Subcutaneous abdominal adipose tissue (tissue), 5 donors: ENCODE measurements at regions not wholly inside any gene's neighbourhood (a gene's known extent, or its start where the extent isn't known, plus 50 kb on each side); places are given as distances from the start of the nearest gene placed in this dataset.
"Not testable (repeated sequence)": the region's sequence is repeated elsewhere in the genome, so short reads cannot be mapped to it uniquely, and the experiment has no call there.

ENCODE experiments used
- H3K27ac ChIP-seq: one replicate; pipeline ENCODE4 v1.7.0; 2013; ENCODE audit warnings: low read depth, mild to moderate bottlenecking, inconsistent platforms, low read length, moderate library complexity
- H3K27me3 ChIP-seq, 5 donors: one replicate each; pipeline ENCODE4 v1.7.0; 2013; ENCODE audit warnings: low read length in 5 of 5, inconsistent platforms in 1 of 5; ENCODE audit not compliant: control insufficient read depth in 5 of 5, insufficient read depth in 4 of 5
- H3K36me3 ChIP-seq, 5 donors: one replicate each; pipeline ENCODE4 v1.7.0; 2013; ENCODE audit warnings: low read length in 5 of 5; ENCODE audit not compliant: control insufficient read depth in 5 of 5, insufficient read depth in 5 of 5
- H3K4me1 ChIP-seq, 5 donors: one replicate each; pipeline ENCODE4 v1.7.0; 2013; ENCODE audit warnings: low read length in 5 of 5, mild to moderate bottlenecking in 3 of 5, moderate library complexity in 1 of 5; ENCODE audit not compliant: control insufficient read depth in 5 of 5, insufficient read depth in 5 of 5
- H3K4me3 ChIP-seq, 5 donors: one replicate each; pipeline ENCODE4 v1.7.0; 2013; ENCODE audit warnings: low read length in 5 of 5, low read depth in 1 of 5
- H3K9ac ChIP-seq, 5 donors: one replicate each; pipeline ENCODE4 v1.7.0; 2013; ENCODE audit warnings: low read length in 5 of 5, mild to moderate bottlenecking in 4 of 5, moderate library complexity in 3 of 5
- H3K9me3 ChIP-seq, 5 donors: one replicate each; pipeline ENCODE4 v1.7.0; 2013; ENCODE audit warnings: low read length in 5 of 5; ENCODE audit not compliant: control insufficient read depth in 5 of 5
- donor health status: healthy.
- donor health status: healthy.
- donor health status: healthy.
- donor health status: healthy.
- donor health status: healthy.

DNA sequence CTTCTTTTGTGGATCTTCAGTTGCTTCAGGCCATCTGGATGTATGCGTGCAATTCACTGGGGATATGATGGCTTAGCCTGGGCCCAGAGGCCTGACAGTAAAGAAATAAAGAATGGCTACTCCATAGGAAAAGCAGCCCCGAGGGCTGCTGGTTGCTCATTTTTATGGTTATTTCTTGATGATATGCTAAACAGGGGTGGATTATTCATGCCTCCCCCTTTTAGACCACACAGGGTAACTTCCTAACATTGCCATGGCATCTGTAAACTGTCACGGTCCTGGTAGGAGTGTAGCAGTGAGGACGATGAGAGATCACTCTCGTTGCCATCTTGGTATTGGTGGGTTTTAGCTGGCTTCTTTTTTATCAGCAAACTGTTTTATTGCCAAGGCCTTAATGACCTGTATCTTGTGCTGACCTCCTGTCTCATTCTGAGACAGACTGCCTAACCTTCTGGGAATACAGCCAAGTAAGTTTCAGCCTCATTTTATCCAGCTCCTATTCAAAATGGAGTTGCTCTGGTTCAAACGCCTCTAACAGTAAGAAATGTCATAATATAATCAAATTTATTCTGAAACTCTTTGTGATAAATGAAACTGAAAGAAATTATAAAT is 60.5 kb downstream of the DSEL start:
- no peak overlapping the region for H3K9ac ChIP-seq
- no peaks in the 10 kb centered on the region for H3K27me3 ChIP-seq

DNA sequence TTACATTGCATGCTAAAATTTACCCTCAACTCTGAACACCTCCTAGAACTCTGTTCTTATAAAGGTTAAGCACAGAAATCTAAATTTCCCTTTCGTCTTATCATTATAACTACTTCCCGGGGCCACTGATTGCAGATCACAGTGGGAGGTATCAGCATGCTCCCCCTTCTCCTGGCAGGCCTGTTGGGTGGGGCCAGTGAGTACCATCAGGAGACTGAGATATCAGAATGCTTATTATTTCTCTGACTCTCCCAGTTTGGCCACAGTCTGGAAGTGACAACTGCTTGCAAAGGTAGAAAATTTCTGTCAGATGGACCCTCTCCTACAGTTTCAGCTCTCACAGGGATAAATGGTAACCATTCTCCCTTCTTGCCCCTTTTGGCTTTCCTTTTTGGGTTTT is 62.6 kb downstream of the DSEL start:
- H3K4me1 ChIP-seq, result peaks cover 0 to 5% (median 0%) of the 10 kb centered on the region in 5 donors
- H3K4me3 ChIP-seq, result no peak overlapping the region
- no peaks in the 10 kb centered on the region for H3K27me3 ChIP-seq
- no peaks in the 10 kb centered on the region for H3K36me3 ChIP-seq
- H3K9me3 ChIP-seq, result no peaks in the 10 kb centered on the region
- no peak overlapping the region for H3K27ac ChIP-seq
- H3K9ac ChIP-seq, result no peak overlapping the region

More for the DNA sequence above, 60.5 kb downstream of the DSEL start:
- H3K36me3 ChIP-seq, result no peaks in the 10 kb centered on the region
- no peak overlapping the region for H3K4me3 ChIP-seq
- H3K27ac ChIP-seq, result no peak overlapping the region
- peaks cover 0 to 5% (median 0%) of the 10 kb centered on the region in 5 donors for H3K4me1 ChIP-seq
- H3K9me3 ChIP-seq, result no peaks in the 10 kb centered on the region

DNA sequence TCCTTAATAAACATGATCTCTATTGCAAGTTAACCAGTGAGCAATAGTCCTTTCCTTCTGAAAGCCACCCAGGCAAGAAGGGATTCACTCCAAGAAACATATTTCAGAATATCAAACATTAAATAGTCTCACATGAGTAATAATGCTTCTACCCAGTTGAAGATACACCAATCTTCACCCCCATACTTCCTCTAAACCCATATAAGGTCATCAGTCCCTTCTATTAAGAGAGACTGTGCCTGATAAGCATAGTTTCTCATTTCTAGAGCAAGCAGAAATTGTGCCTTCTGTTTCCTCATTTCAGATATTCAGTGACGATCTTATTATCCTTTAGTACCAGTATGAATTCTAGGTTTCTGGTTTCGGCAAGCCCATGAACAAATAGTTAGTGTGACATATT is 64.6 kb downstream of the DSEL start:
- no peak overlapping the region for H3K4me3 ChIP-seq
- H3K36me3 ChIP-seq, result no peaks in the 10 kb centered on the region
- no peak overlapping the region for H3K27ac ChIP-seq
- no peaks in the 10 kb centered on the region for H3K27me3 ChIP-seq
- H3K4me1 ChIP-seq, result peaks cover 0 to 3% (median 0%) of the 10 kb centered on the region in 5 donors
- H3K9me3 ChIP-seq, result no peaks in the 10 kb centered on the region
- H3K9ac ChIP-seq, result no peak overlapping the region

DNA sequence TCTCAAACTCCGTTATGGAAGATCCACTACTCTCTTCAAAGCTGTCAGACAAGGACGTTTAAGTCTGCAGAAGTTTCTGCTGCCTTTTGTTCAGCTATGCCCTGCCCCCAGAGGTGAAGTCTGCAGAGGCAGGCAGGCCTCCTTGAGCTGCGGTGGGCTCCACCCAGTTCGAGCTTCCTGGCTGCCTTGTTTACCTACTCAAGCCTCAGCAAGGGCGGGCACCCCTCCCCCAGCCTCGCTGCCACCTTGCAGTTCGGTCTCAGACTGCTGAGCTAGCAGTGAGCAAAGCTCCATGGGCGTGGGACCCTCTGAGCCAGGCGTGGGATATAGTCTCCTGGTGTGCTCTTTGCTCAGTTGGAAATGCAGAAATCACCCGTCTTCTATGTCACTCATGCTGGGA is 65.4 kb downstream of the DSEL start:
- H3K36me3 ChIP-seq, H3K27me3 ChIP-seq, H3K27ac ChIP-seq, H3K4me3 ChIP-seq, H3K9me3 ChIP-seq, H3K9ac ChIP-seq, H3K4me1 ChIP-seq: not testable (repeated sequence)

DNA sequence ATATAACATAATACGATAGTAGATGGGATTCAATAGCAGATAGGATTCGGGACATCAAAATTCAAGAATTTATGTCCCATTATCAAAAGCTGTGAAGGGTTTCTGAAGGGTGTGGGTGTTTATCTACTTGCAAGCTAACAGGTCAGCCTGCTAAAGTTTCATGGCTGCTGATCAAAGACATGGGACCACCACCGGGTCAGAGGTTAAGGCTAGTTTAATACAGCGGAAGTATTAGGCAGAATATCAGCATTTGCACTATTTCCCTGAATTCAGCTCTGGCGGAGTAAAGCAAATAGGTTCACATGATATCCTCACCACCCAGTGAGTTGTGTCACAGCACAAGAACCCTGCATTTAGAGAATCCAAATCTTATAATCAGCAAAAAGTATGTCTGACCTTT is 82.5 kb downstream of the DSEL start:
- Histone ChIP-seq H3K27ac (no peak overlapping the region), H3K27me3 (no peaks in the 10 kb centered on the region), H3K4me1 (no peaks in the 10 kb centered on the region), H3K36me3 (no peaks in the 10 kb centered on the region), H3K4me3 (no peak overlapping the region), H3K9ac (no peak overlapping the region), H3K9me3 (peaks cover 0 to 4% (median 2%) of the 10 kb centered on the region in 5 donors)

DNA sequence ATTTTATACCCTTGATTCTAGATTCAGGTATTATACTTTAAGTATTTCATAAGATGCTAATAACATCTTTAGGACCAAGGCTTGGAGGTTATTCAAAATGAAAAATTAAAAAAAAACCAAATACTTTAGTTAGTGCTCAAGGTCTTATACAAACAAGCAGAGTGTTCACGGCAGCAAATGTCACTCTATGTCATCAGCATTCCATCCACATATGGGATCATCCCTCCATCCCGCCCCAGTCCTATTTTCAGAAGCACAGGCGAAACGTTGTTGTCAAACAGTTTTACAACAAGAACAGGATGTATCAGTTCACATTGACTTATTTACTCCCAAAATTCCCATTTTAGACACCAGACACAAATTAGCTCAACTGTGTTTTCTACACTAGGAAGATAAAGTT is 83.7 kb downstream of the DSEL start:
- peaks cover 0 to 4% (median 2%) of the 10 kb centered on the region in 5 donors for H3K9me3 ChIP-seq
- H3K4me3 ChIP-seq, result no peak overlapping the region
- H3K9ac ChIP-seq, result no peak overlapping the region
- no peaks in the 10 kb centered on the region for H3K4me1 ChIP-seq
- H3K27ac ChIP-seq, result no peak overlapping the region
- no peaks in the 10 kb centered on the region for H3K27me3 ChIP-seq
- no peaks in the 10 kb centered on the region for H3K36me3 ChIP-seq

DNA sequence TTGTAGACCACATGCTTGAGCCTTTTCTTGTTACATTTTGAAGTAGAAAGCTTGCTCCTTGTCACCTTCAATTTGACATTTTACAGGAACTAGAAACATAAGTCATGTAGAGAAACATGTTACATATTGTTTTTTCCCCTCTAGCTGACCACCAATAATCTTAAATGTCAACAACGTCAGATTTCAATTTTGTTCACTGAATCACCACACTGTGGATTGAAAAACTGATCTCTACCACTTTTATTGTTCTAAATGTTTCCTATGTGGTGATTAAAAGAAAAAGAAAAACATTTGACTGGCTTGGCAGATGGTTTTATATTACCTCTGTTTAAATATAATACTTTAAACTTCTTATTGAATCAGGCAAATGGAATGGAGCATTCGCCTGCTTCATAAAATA is 87.7 kb downstream of the DSEL start:
- Histone ChIP-seq H3K9me3 (no peaks in the 10 kb centered on the region), H3K4me1 (no peaks in the 10 kb centered on the region), H3K27me3 (no peaks in the 10 kb centered on the region), H3K4me3 (no peak overlapping the region), H3K27ac (no peak overlapping the region), H3K36me3 (no peaks in the 10 kb centered on the region), H3K9ac (no peak overlapping the region)

DNA sequence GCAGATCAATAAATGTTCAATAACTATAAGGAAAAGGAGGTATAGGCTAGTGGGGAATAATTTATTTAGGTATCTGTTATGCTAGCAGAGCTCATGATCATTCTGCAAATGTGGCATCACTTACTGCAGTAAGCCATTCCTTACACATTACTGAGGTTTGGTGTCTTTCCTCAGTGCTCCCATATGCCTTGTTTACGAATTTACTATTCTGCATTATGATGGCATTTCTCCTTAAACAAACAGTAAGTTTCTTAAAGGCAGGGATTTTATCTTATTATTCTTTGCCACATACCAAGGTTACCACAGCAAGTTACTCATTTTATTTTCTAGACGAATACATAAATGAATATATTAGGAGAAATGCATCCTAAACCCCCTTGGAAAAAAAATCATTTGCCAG is 88.4 kb downstream of the DSEL start:
- no peaks in the 10 kb centered on the region for H3K27me3 ChIP-seq
- H3K9me3 ChIP-seq, result no peaks in the 10 kb centered on the region
- no peak overlapping the region for H3K4me3 ChIP-seq
- H3K36me3 ChIP-seq, result no peaks in the 10 kb centered on the region
- no peak overlapping the region for H3K27ac ChIP-seq
- no peak overlapping the region for H3K9ac ChIP-seq
- no peaks in the 10 kb centered on the region for H3K4me1 ChIP-seq

DNA sequence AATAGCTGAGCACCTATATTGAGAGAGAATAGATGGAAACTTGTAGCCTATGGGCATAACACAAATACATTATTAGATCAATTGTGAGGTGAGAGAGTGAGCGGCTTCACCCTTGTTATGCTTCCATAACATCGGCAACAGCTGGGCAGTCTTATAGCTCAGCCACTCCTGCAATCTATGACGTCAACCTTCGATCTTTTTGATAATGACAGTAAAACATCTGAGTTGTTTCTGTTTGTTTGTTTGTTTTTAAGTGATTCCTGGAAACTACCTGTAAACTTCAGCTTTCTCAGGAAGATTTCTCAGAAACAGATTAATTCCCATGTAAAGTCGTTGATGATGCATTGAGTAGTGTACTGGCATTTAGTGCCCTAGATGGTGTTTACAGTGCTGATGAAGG is 90.0 kb downstream of the DSEL start:
- Histone ChIP-seq H3K27ac (no peak overlapping the region), H3K27me3 (no peaks in the 10 kb centered on the region), H3K36me3 (no peaks in the 10 kb centered on the region), H3K9me3 (no peaks in the 10 kb centered on the region), H3K4me3 (no peak overlapping the region), H3K4me1 (no peaks in the 10 kb centered on the region), H3K9ac (no peak overlapping the region)

DNA sequence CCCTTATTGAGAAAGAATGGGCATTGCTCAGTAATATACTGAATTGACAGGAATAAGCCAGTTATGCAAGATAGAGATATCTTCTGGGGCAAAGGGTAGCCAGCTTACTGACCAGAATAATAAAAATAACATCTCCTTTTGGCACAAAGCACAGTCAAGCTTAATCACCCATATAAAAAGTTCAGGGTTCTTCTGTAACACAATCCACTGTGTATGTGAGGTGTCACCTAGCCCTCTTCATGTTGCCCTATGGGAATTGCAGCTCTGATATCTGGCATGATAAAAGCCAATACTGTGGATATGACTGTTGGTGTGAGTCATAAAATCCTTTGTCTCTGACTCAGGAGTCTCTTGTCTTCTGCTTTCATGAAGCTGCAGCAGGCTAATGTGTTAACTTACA is 90.8 kb downstream of the DSEL start:
- Histone ChIP-seq H3K9me3 (no peaks in the 10 kb centered on the region), H3K4me3 (no peak overlapping the region), H3K36me3 (no peaks in the 10 kb centered on the region), H3K27me3 (no peaks in the 10 kb centered on the region), H3K27ac (no peak overlapping the region), H3K9ac (no peak overlapping the region), H3K4me1 (no peaks in the 10 kb centered on the region)

DNA sequence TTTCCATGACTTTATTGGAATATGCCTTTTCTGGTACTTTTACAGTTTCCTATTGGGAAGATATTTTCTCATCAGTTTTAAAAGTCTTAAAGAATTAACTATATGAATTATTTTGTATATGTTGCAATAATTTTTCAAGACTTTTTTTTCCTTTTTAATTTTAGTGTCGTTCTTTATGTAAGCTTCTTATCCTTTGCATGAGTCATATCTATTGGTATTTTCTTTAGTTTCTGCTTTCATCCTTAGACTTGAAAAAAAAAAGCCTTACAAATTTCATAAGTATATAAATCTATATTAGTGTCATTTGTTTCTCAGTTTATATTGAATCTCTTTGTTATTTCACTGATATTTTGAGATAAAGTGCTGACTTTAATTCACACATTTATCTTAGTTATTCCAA is 94.9 kb downstream of the DSEL start:
- no peak overlapping the region for H3K9ac ChIP-seq
- no peaks in the 10 kb centered on the region for H3K27me3 ChIP-seq
- H3K9me3 ChIP-seq, result no peaks in the 10 kb centered on the region
- H3K27ac ChIP-seq, result no peak overlapping the region
- peaks cover 0 to 7% (median 4%) of the 10 kb centered on the region in 5 donors for H3K4me1 ChIP-seq
- no peaks in the 10 kb centered on the region for H3K36me3 ChIP-seq
- no peak overlapping the region for H3K4me3 ChIP-seq
